SK-N-SH (cell line): ENCODE measurements at regions not wholly inside any gene's neighbourhood (a gene's known extent, or its start where the extent isn't known, plus 50 kb on each side); places are given as distances from the start of the nearest gene placed in this dataset.

Experiments used
- CTCF ChIP-seq: fragments of 200-600 bp; sonication (generic); IDR thresholded peaks from 2 replicates; pipeline ENCODE4 v1.6.1; 2017; ENCODE audit warnings: antibody characterized with exemption, mild to moderate bottlenecking, moderate library complexity
- EP300 ChIP-seq, 2 experiments: IDR thresholded peaks; 2 replicates each; pipeline versions ENCODE4 v1.4.0 to v1.6.1; 2012; ENCODE audit warnings: borderline replicate concordance in 1 of 2, low read depth in 1 of 2, low read length in 1 of 2
- EZH2phosphoT487 ChIP-seq: fragments of 200-600 bp; sonication (generic); IDR thresholded peaks from 2 replicates; pipeline ENCODE4 v1.6.1; 2017; ENCODE audit warnings: low read depth, mixed run types, mild to moderate bottlenecking, antibody characterized with exemption, moderate library complexity, borderline replicate concordance
- GABPA ChIP-seq: IDR thresholded peaks from 2 replicates; pipeline ENCODE4 v1.4.0; 2012; ENCODE audit warnings: low read depth, mild to moderate bottlenecking
- MAX ChIP-seq: IDR thresholded peaks from 2 replicates; pipeline ENCODE4 v1.4.0; 2012; ENCODE audit warnings: low read depth
- MXI1 ChIP-seq: IDR thresholded peaks from 2 replicates; pipeline ENCODE4 v1.6.1; 2012; ENCODE audit warnings: mild to moderate bottlenecking, low read depth, low read length, improper control_type of control experiment
- NFIC ChIP-seq: IDR thresholded peaks from 2 replicates; pipeline ENCODE4 v1.4.0; 2012; ENCODE audit warnings: borderline replicate concordance
- POLR2AphosphoS5 ChIP-seq: IDR thresholded peaks from 2 replicates; pipeline ENCODE4 v1.6.1; 2012; ENCODE audit warnings: low read depth, low read length
- RAD21 ChIP-seq: IDR thresholded peaks from 2 replicates; pipeline ENCODE4 v1.6.1; 2012; ENCODE audit warnings: mild to moderate bottlenecking, low read length
- RCOR1 ChIP-seq: fragments of 150-350 bp; IDR thresholded peaks from 2 replicates; pipeline ENCODE4 v1.6.1; 2017; ENCODE audit warnings: antibody characterized with exemption, low read length
- RFX5 ChIP-seq: IDR thresholded peaks from 2 replicates; pipeline ENCODE4 v1.6.1; 2012; ENCODE audit warnings: mild to moderate bottlenecking, improper control_type of control experiment, low read length
- SIN3A ChIP-seq: IDR thresholded peaks from 2 replicates; pipeline ENCODE4 v1.6.1; 2012; ENCODE audit warnings: low read depth, mild to moderate bottlenecking, low read length, moderate library complexity, borderline replicate concordance
- TAF1 ChIP-seq: IDR thresholded peaks from 2 replicates; pipeline ENCODE4 v1.6.1; 2012; ENCODE audit warnings: low read depth, mild to moderate bottlenecking, low read length, moderate library complexity, borderline replicate concordance
- YY1 ChIP-seq: IDR thresholded peaks from 2 replicates; pipeline ENCODE4 v1.4.0; 2012; ENCODE audit warnings: low read depth, mild to moderate bottlenecking

GRCh38 chr9:108637340-108637739, 218.4 kb downstream of the ACTL7B start:
- TF ChIP-seq RAD21 (no peak), CTCF (no peak), MAX (no peak), RFX5 (no peak), SIN3A (no peak), YY1 (no peak), NFIC (no peak), MXI1 (no peak), TAF1 (no peak), GABPA (no peak), EP300 (IDR thresholded peaks at IDR 0.05; ENCODE audit: borderline replicate concordance in 1 of 2, low read depth in 1 of 2, low read length in 1 of 2) (no peak), RCOR1 (no peak), POLR2AphosphoS5 (no peak), EZH2phosphoT487 (no peak)
